ENCODE measurements at regions not wholly inside any gene's neighbourhood (a gene's known extent, or its start where the extent isn't known, plus 50 kb on each side); places are given as distances from the start of the nearest gene placed in this dataset.

DNA sequence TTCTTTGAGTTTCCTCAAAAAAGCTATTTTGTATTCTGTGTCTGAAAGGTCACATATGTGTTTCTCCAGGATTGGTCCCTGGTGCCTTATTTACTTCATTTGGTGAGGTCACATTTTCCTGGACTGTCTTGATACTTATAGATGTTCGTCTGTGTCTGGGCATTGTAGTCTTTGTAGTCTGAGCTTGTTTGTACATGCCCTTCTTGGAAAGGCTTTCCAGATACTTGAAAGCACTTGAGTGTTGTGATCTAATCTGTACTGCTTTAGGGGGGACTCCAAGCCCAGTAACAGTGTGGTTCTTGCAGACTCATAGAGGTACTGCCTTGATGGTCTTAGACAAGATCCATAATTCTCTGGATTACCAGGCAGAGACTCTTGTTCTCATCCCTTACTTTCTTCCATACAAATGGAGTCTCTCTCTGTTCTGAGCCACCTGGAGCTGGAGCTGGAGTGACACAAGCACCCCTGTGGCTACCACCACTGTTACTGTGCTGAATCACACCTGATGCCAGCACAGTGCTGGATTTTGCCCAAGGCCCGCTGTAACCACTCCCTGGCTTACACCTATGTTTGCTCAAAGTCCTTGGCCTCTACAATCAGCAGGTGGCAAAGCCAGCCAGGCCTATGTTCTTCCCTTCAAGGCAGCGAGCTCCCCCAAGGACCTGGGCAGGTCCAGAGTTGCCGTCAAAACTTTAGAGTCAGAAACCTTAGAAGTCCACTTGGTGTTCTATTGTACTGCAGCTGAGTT lies 72.3 kb upstream of the EFHC2 start:
- 29% methylated on average over 4 of the region's 4 CpGs for WGBS (ENCODE audit: insufficient coverage, low coverage, missing lambda C conversion rate)
- Histone ChIP-seq H3K9me3 (replicated peaks; ENCODE audit: control insufficient read depth, insufficient read depth, low read depth, low read length) (no peaks in the 10 kb centered on the region), H3K79me2 (ENCODE audit: control insufficient read depth, insufficient read depth, low read length) (no peaks in the 10 kb centered on the region), H4K20me1 (replicated peaks; ENCODE audit: control insufficient read depth, insufficient read depth, low read length) (no peaks in the 10 kb centered on the region), H3K4me1 (replicated peaks in 1 of 2; ENCODE audit: control insufficient read depth in 2 of 2, insufficient read depth in 2 of 2, low read length in 2 of 2) (no peaks in the 10 kb centered on the region), H2AFZ (ENCODE audit: low read depth, low read length) (no peak overlapping the region), H3K27me3 (ENCODE audit: control insufficient read depth in 2 of 2, insufficient read depth in 2 of 2, low read length in 2 of 2) (no peaks in the 10 kb centered on the region), H3K4me3 (no peak overlapping the region), H3K9ac (ENCODE audit: insufficient read depth in 1 of 2, low read depth in 2 of 2, low read length in 2 of 2) (no peak overlapping the region), H3K9me1 (ENCODE audit: control insufficient read depth, insufficient read depth, low read length) (no peaks in the 10 kb centered on the region), H3K4me2 (ENCODE audit: insufficient read depth, low read length) (no peak overlapping the region), H3K36me3 (ENCODE audit: control insufficient read depth, insufficient read depth, low read length) (no peaks in the 10 kb centered on the region), H3K27ac (ENCODE audit: extremely low read depth, low read depth, low read length) (no peak overlapping the region)
- intact Hi-C loops (cut with micrococcal nuclease) (no loop called here), in situ Hi-C loops (cut with MboI) (no loop called here)
- CTCF ChIA-PET (ENCODE audit: low intra/inter-chr PET ratio) = no interaction called here
- FAIRE-seq (no peak), DNase-seq (ENCODE audit: extremely low read depth in 1 of 4, low spot score in 3 of 4) (no peak), ATAC-seq (no peak)
- BruUV-seq (replicated peaks) = no TSS peak
- POLR2A ChIA-PET = no interaction called here
- TF ChIP-seq RAD51 (IDR thresholded peaks at IDR 0.05; ENCODE audit: borderline replicate concordance, low read depth) (no peak), CTBP1 (IDR thresholded peaks at IDR 0.05; ENCODE audit: borderline replicate concordance) (no peak), MBD2 (IDR thresholded peaks at IDR 0.05; ENCODE audit: borderline replicate concordance, low read depth) (no peak), ATF1 (CRISPR knock-in tag; IDR thresholded peaks at IDR 0.05) (no peak), ATF1 (tag; IDR thresholded peaks at IDR 0.05) (no peak), ZNF668 (CRISPR knock-in tag; IDR thresholded peaks at IDR 0.05) (no peak), EP300 (IDR thresholded peaks at IDR 0.05; ENCODE audit: low read length) (no peak), CAMTA2 (CRISPR knock-in tag; conservative IDR thresholded peaks at IDR 0.05) (no peak)
- TF ChIP-seq, protein P1, sequence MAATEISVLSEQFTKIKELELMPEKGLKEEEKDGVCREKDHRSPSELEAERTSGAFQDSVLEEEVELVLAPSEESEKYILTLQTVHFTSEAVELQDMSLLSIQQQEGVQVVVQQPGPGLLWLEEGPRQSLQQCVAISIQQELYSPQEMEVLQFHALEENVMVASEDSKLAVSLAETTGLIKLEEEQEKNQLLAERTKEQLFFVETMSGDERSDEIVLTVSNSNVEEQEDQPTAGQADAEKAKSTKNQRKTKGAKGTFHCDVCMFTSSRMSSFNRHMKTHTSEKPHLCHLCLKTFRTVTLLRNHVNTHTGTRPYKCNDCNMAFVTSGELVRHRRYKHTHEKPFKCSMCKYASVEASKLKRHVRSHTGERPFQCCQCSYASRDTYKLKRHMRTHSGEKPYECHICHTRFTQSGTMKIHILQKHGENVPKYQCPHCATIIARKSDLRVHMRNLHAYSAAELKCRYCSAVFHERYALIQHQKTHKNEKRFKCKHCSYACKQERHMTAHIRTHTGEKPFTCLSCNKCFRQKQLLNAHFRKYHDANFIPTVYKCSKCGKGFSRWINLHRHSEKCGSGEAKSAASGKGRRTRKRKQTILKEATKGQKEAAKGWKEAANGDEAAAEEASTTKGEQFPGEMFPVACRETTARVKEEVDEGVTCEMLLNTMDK (IDR thresholded peaks at IDR 0.05; ENCODE audit: borderline replicate concordance, insufficient read depth, low read depth, low read length, poor library complexity, severe bottlenecking) = no peak
- TF ChIP-seq, protein P2, sequence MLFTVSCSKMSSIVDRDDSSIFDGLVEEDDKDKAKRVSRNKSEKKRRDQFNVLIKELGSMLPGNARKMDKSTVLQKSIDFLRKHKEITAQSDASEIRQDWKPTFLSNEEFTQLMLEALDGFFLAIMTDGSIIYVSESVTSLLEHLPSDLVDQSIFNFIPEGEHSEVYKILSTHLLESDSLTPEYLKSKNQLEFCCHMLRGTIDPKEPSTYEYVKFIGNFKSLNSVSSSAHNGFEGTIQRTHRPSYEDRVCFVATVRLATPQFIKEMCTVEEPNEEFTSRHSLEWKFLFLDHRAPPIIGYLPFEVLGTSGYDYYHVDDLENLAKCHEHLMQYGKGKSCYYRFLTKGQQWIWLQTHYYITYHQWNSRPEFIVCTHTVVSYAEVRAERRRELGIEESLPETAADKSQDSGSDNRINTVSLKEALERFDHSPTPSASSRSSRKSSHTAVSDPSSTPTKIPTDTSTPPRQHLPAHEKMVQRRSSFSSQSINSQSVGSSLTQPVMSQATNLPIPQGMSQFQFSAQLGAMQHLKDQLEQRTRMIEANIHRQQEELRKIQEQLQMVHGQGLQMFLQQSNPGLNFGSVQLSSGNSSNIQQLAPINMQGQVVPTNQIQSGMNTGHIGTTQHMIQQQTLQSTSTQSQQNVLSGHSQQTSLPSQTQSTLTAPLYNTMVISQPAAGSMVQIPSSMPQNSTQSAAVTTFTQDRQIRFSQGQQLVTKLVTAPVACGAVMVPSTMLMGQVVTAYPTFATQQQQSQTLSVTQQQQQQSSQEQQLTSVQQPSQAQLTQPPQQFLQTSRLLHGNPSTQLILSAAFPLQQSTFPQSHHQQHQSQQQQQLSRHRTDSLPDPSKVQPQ (CRISPR knock-in tag; IDR thresholded peaks at IDR 0.05; ENCODE audit: borderline replicate concordance) = no peak

Data from K562 (cell line).